ENCODE measurements at regions not wholly inside any gene's neighbourhood (a gene's known extent, or its start where the extent isn't known, plus 50 kb on each side); places are given as distances from the start of the nearest gene placed in this dataset.

- TF ChIP-seq CTCF (IDR thresholded peaks at IDR 0.05) (no peak), POLR2A (IDR thresholded peaks at IDR 0.05) (no peak)
- peak; percentile 43 to 47 for DNase-seq
- H3K27me3 ChIP-seq = no peaks in the 10 kb centered on the region
- no peak overlapping the region for H3K4me3 ChIP-seq
- intact Hi-C loops (cut with DNase I; ENCODE audit: low total_unique reads) = no loop called here
- no peaks in the 10 kb centered on the region for H3K9me3 ChIP-seq
- peak overlapping the region; percentile 63 to 68 for H3K27ac ChIP-seq
- no peaks in the 10 kb centered on the region for H3K36me3 ChIP-seq
- peaks cover 0 to 18% of the 10 kb centered on the region in 2 donors for H3K4me1 ChIP-seq
Observed at GRCh38 chr1:58896246-58897183, 112.7 kb upstream of the JUN start.

GRCh38 chr1:58898739-58899586 is 115.1 kb upstream of the JUN start:
- no peaks in the 10 kb centered on the region for H3K27me3 ChIP-seq
- H3K36me3 ChIP-seq = no peaks in the 10 kb centered on the region
- intact Hi-C loops (cut with DNase I; ENCODE audit: low total_unique reads) = no loop called here
- DNase-seq = peak; percentile 61 to 64
- peaks cover 0 to 18% of the 10 kb centered on the region in 2 donors for H3K4me1 ChIP-seq
- H3K9me3 ChIP-seq = no peaks in the 10 kb centered on the region
- TF ChIP-seq POLR2A (IDR thresholded peaks at IDR 0.05) (no peak), CTCF (IDR thresholded peaks at IDR 0.05) (no peak)
- peak overlapping the region; percentile 68 to 83 for H3K27ac ChIP-seq
- no peak overlapping the region for H3K4me3 ChIP-seq

- H3K4me3 ChIP-seq = no peak overlapping the region
- H3K4me1 ChIP-seq = peaks cover 0 to 18% of the 10 kb centered on the region in 2 donors
- H3K9me3 ChIP-seq = no peaks in the 10 kb centered on the region
- no peaks in the 10 kb centered on the region for H3K27me3 ChIP-seq
- TF ChIP-seq CTCF (IDR thresholded peaks at IDR 0.05) = no peak
- no peak for TF ChIP-seq POLR2A (IDR thresholded peaks at IDR 0.05)
- H3K36me3 ChIP-seq = no peaks in the 10 kb centered on the region
- peak overlapping the region; percentile 68 to 83 for H3K27ac ChIP-seq
- DNase-seq = no peak
- intact Hi-C loops (cut with DNase I; ENCODE audit: low total_unique reads) = loop anchor here (10.0 kb wide), 1 partner anchor 115 kb away; the partner anchor contains the start of gene JUN
Observed at GRCh38 chr1:58899587-58900271, 115.9 kb upstream of the JUN start.

GRCh38 chr1:58900396-58900795 is 116.5 kb upstream of the JUN start:
- Histone ChIP-seq H3K9me3 (no peaks in the 10 kb centered on the region), H3K4me1 (peaks cover 0 to 18% of the 10 kb centered on the region in 2 donors), H3K27ac (peak overlapping the region; percentile 68 to 83), H3K36me3 (no peaks in the 10 kb centered on the region), H3K4me3 (no peak overlapping the region), H3K27me3 (no peaks in the 10 kb centered on the region)
- DNase-seq = no peak
- no peak for TF ChIP-seq CTCF (IDR thresholded peaks at IDR 0.05)
- intact Hi-C loops (cut with DNase I; ENCODE audit: low total_unique reads) = loop anchor here (10.0 kb wide), 1 partner anchor 116 kb away; the partner anchor contains the start of gene JUN

All from uterus (tissue), 3 donors.